ENCODE measurements at regions not wholly inside any gene's neighbourhood (a gene's known extent, or its start where the extent isn't known, plus 50 kb on each side); places are given as distances from the start of the nearest gene placed in this dataset.

- TF ChIP-seq CTCF (IDR thresholded peaks at IDR 0.05) (no peak), POLR2A (IDR thresholded peaks at IDR 0.05) (no peak)
Observed at GRCh38 chr9:2478421-2478820, 143.2 kb upstream of the VLDLR start.
